HG03469 (cell line): ENCODE measurements at regions not wholly inside any gene's neighbourhood (a gene's known extent, or its start where the extent isn't known, plus 50 kb on each side); places are given as distances from the start of the nearest gene placed in this dataset.
A peak's percentile ranks its signal among the peaks of the same experiment; 100 is the strongest.
"Not testable (repeated sequence)": the region's sequence is repeated elsewhere in the genome, so short reads cannot be mapped to it uniquely, and the experiment has no call there.

Source experiments
- ATAC-seq: cut with Tn5 transposase; IDR thresholded peaks from one replicate; pipeline ENCODE4 v1.9.1; 2021; ENCODE audit warnings: mild to moderate bottlenecking, moderate library complexity, moderate number of reproducible peaks; ENCODE audit not compliant: unreplicated experiment

GRCh38 chr4:53699310-53699709 is 108.0 kb upstream of the LNX1 start:
- not testable (repeated sequence) for ATAC-seq

DNA sequence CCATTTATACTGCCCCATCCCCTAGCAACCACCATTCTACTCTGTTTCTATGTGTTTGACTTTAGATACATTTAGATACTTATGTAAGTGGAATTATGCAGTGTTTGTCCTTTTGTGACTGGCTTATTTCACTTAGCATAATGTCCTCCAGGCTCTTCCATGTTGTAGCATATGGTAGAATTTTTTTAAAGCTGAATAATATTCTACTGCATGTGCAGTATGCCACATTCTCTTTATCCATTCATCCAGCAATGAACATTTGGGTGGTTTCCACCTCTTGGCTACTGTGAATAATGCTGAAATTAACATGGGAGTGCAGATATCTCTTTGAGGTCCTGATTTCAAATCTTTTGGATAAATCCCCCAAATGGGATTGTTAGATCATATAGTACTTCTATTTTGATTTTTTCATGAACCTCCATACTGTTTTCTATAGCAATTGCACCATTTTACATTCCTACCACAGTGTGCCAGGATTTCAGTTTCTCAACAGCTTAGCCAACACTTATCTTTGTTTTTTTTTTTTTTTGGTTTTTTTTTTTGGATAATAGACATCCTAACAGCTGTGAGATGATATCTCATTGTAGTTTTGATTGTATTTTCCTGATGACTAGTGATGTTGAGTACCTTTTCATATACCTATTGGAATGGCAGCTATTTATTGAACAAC is 105.9 kb upstream of the LNX1 start:
- no peak for ATAC-seq

DNA sequence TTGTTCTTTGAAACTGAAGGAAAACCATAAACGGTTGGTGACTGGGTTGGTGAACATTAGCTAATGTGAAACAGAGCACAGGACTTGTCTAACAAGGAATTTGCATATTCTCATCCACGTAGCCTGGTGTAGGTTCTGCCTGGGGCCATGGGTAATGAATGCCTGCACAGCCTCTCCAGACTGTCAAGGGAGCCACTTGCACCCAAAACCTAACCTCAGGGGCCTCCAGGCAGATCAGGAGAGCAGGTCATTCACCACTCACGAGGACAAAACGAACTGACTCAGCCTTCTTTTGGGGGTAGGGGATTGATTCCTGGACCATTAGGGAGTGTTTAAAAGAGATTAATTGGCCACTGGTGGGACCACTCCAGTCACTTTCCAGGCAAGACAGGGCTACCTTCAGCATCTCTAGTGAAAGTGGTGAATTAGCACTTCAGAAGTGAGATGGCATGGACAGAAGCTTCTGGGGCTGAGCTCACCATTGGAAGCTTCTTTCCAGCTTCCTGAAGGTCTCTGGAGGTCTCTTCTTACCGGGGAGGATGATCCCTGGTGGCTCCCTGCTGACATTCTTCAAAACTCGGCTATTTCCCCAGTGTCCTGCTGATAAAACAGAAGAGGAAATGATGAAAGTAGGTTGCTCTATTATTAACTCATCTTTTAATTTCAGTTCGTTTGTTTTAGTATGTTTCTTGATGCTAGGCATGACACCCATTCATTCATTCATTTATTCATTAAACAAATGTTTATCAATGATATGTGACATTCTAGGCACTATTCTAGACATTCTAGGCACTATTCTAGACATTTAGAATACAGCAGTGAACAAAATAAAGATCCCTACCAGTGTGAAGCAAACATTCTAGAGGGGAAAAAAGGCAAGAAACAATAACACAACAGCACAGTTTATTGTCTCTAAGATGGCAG is 104.5 kb upstream of the LNX1 start:
- ATAC-seq: peak; percentile 63

DNA sequence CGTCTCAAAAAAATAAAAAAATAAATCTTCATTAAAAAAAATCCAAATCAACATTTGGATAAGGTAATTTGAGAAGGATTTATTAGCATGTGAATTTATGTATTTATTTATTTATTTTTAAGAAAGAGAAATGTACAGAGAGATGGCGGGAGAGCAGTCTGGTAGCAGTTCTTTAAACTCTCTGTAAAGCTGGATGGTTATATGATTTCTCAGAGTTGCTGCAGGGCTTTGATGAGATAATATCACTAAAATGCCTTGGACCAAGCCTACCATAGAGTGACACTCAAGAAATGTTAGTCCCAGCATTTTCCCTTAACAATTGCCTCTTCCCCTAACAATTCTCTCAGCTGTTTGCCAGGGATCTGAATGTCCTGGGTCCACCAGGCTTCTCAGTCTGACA is 103.4 kb upstream of the LNX1 start:
- no peak for ATAC-seq

- ATAC-seq: no peak
Measured at GRCh38 chr4:53693909-53694308, 102.6 kb upstream of the LNX1 start.

GRCh38 chr4:53693408-53693807 is 102.1 kb upstream of the LNX1 start:
- no peak for ATAC-seq

- ATAC-seq: peak; percentile 87
Measured at GRCh38 chr4:53688186-53688790, 97.0 kb upstream of the LNX1 start.

DNA sequence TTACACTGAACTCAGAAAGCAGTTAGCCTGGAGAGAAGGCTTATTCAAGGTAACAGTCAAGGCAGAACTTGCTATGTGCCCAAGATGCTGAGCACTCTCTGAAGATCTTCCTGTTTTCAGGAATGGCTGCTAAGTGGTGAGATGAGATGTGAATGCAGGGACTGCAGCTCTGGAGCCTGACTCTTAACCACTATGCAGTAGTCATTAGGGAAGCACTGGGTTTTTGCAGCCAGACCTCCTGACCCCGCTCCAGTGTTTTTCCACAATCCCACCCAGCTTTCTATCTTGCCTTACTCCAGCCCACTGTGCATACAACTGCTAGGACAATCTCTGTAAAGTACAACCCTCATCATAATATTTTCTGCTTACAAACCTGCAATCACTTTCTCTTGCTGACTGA is 95.2 kb upstream of the LNX1 start:
- ATAC-seq: no peak

DNA sequence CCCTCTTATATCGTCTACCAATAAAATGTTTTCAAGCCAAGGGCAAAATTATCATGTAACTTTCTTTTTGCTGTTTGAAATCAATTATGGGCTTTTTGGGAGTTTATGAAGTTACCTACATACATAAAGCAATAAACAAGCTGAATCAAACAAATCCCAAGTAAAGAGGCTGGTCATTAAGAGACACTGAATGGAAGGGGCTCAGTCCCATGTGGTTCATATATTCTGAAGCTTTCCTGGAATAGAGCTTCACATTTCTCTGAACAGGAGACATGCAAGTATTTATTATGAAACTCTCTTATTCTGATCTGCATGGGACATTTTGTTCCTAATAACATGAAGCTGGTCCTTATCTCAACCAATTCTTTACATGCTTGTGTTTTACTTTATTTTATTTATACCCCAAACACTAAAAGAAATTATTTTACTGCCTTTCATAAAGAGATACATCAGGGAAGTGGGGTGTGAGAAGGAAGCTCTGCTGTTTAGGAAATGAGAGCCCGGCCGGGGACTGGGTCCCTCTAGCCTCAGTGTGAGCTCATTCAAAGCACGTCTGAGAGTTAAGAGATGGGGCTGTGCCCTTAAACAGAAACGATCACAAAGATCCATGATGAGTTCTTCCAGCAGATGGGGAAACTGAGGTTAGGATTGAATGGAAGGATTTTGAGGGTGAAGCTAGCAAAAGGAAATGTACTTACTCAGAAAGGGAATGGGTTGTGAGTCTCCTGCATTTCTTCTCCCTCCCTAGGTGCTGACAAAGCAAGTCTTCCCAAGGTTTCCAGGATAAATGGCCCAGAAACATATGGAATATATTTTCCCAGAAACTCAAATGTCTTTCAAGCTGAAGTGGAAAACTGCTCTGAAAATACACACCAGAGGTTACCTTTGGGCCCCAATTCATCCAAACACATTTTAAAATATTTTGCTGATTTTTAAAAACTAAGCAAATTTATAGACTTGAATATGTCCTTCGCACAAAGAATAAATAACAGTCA is 93.1 kb upstream of the LNX1 start:
- ATAC-seq: no peak

GRCh38 chr4:53682908-53683307 is 91.6 kb upstream of the LNX1 start:
- no peak for ATAC-seq

GRCh38 chr4:53682196-53682595 is 90.9 kb upstream of the LNX1 start:
- no peak for ATAC-seq

DNA sequence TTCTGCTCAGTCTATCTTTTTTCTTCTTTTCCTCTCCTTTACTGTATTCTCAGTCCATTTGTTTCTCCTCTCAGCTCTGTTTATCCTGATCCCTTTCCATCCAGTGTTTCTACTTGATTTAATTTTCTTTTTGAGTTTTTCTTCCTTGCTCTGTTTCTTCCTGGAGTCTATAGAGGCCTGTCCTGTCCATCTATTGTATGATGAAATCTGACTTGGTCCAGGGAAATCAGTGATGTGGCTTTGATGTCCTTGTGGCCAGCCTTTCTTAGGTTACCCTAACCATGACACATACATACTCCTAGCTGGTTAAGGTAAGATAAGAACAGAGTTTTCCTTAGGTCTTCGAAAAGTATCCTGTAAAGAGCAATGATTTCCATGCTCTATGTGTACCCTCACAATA is 89.3 kb upstream of the LNX1 start:
- ATAC-seq: no peak

DNA sequence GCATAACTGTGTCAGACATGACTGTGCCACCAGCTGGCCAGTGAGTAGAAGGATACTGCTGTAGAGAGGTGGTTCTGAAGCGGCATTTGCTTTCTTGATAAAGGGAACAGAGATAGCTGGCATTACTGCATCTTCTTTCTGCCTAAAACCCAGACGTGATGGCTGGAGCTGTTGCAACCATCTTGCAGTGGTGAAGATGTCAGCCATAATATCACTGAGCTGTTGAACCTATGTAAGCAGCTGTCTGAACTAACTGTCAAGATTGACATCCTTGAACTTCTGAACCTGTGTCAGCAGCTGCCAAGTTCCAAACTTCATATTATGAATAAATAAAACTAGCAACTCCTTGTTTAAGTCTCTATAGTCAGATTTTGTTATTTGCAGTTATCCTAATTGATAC is 88.9 kb upstream of the LNX1 start:
- no peak for ATAC-seq

- no peak for ATAC-seq
Measured at GRCh38 chr4:53676402-53676871, 85.2 kb upstream of the LNX1 start.

DNA sequence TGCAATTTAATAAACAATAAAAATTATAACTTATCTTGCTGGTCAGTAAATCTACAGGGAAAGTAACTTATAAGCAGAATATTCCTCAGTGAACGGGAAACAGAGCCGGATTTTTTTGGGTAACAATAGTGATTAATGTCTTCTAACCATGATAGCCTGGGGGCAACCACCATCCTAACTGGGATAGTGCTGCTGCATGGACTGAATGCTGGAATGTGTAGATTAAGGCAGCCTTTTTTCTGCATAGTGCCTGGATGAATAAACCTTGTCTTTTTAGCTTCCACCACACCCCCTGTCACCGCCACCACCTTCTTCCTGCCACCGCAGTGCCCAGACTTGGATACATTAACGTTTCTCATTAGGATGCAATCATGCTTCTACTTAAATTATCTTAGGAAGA is 83.6 kb upstream of the LNX1 start:
- no peak for ATAC-seq

DNA sequence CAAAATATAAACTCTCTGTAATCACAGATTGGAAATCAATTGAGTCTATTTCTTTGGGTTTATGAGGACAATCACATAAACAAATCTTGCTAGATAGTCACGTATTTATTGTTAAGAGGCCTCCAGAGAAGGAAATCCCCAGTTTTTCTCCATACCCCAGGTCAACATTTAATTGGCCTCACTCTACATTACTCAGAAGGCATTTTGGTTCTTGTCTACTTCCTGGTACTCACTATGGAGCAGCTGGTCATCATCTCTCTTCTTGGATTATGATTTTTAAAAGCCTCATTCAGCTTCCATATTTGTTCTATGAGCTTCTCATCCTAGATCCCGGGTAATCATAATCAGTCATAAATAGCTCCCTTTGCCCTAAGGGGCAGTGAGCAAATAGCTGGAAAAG is 81.6 kb upstream of the LNX1 start:
- ATAC-seq: no peak

- no peak for ATAC-seq
Measured at GRCh38 chr4:53671757-53672156, 80.5 kb upstream of the LNX1 start.

DNA sequence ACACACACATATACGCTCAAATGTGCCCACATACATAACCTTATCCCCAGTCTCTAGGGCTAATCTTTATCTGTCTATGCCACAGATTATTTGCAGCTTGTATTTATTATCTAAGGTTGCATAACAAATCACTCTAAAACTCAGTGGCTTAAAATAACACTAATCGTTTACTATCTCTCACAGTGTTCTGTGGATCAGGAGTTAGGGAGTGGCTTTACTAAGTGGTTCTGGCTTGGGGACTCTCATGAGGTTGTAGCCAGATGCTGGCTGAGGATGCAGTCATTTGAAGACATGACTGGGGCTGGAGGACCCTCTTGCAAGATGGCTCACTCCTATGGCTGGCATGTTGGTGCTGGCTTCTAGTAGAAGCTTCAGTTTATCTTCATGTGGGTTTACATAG is 68.5 kb upstream of the LNX1 start:
- no peak for ATAC-seq

DNA sequence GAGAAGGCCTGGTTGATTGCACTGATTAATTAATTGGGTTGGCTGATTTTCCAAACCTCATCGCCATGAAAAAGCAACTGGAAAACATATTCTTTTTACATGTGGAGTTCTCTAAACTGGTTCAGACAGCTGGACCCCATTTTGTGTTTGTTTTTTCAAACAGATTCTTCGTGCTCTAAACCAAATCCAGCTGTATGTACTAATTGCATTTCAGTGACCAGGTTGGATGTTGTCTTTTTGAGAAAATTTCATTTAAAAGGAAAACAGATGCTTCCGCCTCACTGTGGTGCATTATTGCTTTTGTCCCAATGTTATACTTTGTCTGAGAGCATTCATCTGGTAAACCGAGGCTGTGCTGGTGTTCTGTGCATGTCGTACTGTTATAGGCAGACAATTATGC is 67.8 kb upstream of the LNX1 start:
- ATAC-seq: no peak

DNA sequence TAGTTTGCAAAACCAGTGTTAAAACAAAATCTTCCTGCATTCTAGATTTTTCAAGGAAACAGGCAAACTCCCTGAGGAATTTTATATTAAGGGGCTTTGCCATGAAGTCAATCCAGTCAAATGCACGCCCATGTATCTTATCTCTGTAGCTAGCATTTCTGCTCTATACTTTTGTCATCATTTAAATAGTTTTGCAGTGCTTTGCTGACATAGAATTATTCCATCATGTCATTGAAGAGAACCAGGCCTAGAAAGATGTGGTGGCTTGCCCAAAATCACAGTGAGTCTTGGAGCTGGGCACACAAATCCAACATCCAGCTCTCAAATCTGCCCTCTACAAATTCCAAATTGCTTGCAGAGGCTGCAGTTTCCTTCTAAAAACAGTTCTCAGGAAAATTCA is 66.7 kb upstream of the LNX1 start:
- no peak for ATAC-seq
